Endothelial cell of umbilical vein (primary cell): ENCODE measurements at regions not wholly inside any gene's neighbourhood (a gene's known extent, or its start where the extent isn't known, plus 50 kb on each side); places are given as distances from the start of the nearest gene placed in this dataset.

Experiments used
- CTCF ChIP-seq, 2 donors: IDR thresholded peaks; 1 replicate in 1 of 2; 2 replicates in 1 of 2; pipeline ENCODE4 v1.5.1; 2011; ENCODE audit warnings: low read length in 2 of 2, mild to moderate bottlenecking in 2 of 2, moderate library complexity in 2 of 2, control low read depth in 1 of 2, inconsistent platforms in 1 of 2, low read depth in 1 of 2; ENCODE audit not compliant: insufficient read depth in 1 of 2; ENCODE audit errors: extremely low read depth in 1 of 2
- EZH2 ChIP-seq: IDR thresholded peaks from 2 replicates; pipeline ENCODE4 v1.6.1; 2012; ENCODE audit warnings: borderline replicate concordance, low read depth, mild to moderate bottlenecking, moderate library complexity, low read length, inconsistent platforms; ENCODE audit not compliant: severe bottlenecking
- GATA2 ChIP-seq: IDR thresholded peaks from 2 replicates; pipeline ENCODE4 v1.7.0; 2011; ENCODE audit warnings: low read depth, mild to moderate bottlenecking, moderate library complexity, mixed read lengths, low read length; ENCODE audit not compliant: insufficient read length, insufficient read depth

GRCh38 chr11:70646272-70647049 is 248.1 kb downstream of the CTTN start:
- TF ChIP-seq EZH2 (no peak), CTCF (IDR thresholded peaks at IDR 0.05; ENCODE audit: extremely low read depth in 1 of 2, insufficient read depth in 1 of 2, low read depth in 1 of 2, low read length in 2 of 2) (no peak), GATA2 (no peak)
